IPS DF 4.7 (cell line): ENCODE measurements at regions not wholly inside any gene's neighbourhood (a gene's known extent, or its start where the extent isn't known, plus 50 kb on each side); places are given as distances from the start of the nearest gene placed in this dataset.
"Not testable (repeated sequence)": the region's sequence is repeated elsewhere in the genome, so short reads cannot be mapped to it uniquely, and the experiment has no call there.

Experiments used
- DNase-seq: peaks from one replicate; pipeline ENCODE4 v3.0.0-alpha.2; 2013; ENCODE audit warnings: low spot score; ENCODE audit errors: extremely low read depth

DNA sequence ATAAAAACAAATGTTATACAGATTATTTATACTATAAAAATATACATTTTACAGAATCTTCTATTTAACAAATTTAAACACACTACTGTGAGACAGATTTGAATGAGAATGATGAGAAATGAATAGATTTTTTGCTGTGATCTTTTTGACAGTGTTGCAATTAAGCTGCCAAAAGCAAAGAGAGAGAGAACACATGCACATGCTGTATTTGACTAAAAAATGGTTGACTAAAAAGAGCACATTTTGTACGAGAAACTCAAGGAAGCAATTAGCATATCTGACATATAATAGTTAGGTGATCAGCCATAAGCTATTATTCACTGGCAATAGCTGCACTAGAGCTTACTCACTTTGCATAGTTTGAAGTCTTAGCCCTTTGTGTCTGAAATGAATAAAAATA lies 115.8 kb downstream of the SYT10 start:
- no peak for DNase-seq

DNA sequence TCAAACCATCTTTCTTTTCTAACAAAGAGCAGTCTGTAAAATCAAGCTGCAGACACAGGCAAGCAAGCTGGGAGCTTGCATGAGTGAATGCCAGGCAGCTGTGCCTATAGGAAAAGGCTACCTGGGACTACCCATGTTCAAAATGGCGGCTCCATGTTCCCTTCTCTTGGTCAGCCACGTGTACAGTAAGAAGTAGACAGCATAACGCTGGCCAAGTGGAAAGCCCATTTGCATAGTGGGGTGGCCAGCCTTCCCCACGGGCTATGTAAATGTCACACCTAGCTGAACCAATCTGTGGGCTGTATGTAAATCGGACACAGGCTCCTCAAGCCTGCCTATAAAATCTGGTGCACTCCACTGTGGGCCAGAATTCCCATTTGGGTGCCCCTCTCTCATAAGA lies 117.1 kb downstream of the SYT10 start:
- no peak for DNase-seq

DNA sequence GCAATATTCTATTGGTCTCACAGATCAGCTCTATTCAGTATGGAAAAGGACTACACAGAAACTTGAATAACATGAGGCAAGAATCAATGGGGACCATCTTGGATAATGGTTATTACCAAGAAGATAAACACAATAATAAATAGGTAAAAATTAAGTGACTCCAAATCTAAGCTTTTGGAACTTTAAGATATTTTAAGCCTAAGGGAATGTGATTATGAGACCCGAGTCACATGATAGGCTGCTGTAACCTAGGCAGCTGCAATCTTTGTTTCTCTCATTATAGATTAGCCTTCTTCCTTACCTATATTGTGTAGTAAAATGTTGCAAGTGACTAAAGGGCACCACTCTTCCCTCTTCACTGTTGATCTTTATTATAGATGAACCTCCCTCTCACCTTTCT lies 121.9 kb downstream of the SYT10 start:
- no peak for DNase-seq

DNA sequence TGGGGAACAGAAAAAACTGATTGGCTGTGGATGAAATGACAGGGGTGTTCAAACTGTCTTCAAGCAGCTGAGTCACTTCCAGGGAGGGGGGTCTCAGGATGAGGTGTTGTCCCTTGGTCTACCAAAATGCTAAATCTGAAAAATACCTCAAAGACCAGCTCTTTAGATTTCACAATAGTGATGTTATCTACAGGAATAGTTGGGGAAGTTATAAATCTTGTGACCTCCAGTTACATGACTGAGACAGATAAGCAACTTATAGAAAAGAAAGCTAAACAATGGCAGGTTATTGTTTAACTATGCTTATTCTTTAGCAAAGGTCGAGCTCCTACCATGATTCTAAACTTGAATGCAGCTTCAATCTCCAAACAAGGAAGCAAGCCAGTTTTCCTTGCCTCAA lies 125.4 kb downstream of the SYT10 start:
- DNase-seq: no peak

DNA sequence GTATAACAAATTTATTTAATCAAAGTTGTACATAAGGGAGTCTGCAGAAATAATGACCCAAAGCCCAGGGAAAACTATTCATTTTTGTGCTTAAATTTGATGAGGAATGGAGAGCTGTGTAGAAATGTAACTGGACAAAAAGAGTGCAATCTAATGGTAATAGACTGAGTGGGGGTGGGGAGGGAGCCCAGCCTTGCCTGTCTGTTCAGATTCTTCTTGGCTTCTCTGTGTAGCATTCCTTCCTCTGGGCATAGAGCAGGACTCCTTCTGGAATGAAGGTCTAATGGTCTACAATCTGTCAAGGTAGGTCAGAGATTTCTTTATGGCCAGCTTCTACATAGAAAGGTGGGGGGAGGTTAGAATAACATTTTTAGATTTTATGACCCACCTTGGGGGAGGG lies 126.1 kb downstream of the SYT10 start:
- no peak for DNase-seq

- no peak for DNase-seq
Measured at GRCh38 chr12:33310471-33310870, 129.1 kb downstream of the SYT10 start.

DNA sequence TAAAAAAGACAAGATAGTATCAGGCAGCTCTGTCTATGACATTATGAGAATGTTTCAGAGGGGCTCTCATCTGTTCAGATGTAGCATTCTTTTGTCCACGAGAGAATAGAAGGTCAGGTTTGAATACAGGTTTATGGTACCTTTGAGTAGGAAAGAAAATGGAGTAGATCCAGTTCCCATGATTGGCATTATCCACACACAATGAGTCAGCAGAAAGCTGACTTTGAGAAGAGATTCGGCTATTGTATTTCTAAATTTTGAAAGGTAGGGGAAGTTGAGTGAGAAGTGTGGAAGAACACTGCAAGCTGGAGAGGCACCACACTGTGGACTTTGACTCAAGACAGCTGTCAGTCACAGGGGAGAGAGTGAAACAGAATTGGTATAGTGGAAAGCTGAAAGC lies 135.4 kb downstream of the SYT10 start:
- no peak for DNase-seq

GRCh38 chr12:33296529-33296928 lies 143.1 kb downstream of the SYT10 start:
- DNase-seq: no peak

GRCh38 chr12:33290703-33291102 lies 148.9 kb downstream of the SYT10 start:
- DNase-seq: no peak

- no peak for DNase-seq
Measured at GRCh38 chr12:33283054-33283453, 156.6 kb downstream of the SYT10 start.

DNA sequence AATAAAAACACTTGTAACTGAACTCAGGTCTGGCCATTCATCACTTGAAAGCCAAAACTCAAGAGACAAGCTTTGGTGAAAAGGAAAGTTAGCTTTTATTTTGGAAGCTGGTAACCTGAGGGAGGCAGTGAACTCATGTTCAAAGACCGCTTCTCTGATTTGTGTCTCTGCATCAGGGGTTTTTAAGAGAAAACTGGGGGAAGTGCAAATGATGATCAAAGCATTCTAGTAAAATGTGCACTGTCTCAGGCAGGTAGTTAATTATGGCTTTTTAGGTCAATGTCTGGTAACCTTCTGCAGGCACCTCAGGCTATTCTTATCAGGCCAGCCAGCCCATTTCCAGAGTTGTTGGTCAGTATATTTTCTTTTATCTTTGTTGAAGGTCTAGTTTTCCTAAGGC lies 162.2 kb downstream of the SYT10 start:
- DNase-seq: no peak

DNA sequence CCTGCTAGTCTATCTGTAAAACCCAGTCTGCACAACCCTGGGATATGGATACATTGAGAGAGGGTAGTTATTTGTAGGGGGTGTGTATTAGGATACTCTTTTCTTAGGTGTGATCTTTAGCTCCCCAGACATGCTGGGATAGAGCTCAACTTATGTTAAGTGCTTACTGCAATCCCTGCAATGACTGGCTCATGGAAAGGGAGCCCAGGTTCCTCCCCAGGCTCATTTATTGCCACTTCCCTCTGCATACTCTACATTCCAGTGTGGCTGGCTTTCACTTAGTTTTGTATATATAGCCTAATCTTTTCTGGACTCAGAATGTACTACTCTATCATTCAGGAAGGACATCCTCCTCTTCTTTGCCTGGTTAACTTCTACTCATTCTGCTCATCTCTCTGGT lies 172.0 kb downstream of the SYT10 start:
- no peak for DNase-seq

- no peak for DNase-seq
Measured at GRCh38 chr12:33265900-33266299, 173.7 kb downstream of the SYT10 start.

DNA sequence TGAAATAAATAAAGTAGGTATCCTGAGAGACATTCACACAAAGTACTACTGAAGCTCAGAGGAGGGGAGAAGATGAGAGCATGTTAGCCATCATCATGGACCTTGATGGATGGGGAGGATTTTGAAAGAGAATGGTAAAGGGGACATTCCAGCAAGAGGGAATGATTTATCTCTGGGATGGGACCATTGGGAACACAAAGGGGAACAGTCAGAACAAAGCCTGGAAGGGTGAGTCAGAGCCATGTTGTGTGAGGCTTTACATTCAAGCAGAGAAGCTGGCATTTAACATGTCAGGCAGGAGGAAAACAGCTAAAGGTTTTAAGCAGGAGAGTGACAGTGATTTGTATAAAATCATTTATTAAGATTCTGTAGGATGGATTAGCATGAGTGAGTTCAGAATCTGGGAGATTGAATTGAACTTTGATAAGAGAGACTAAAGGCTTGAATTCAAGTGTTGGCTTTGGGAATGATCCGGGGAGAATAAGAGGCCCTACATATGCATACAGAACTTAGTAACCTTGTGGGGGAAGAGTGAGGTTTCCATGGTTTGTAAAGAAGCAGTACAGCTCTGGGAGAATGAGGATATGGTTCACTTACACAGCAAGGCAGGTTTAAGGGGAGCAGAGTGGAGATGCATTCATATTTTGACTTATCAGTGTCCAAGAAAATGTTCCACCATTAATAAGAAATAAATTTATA lies 174.4 kb downstream of the SYT10 start:
- DNase-seq: no peak

DNA sequence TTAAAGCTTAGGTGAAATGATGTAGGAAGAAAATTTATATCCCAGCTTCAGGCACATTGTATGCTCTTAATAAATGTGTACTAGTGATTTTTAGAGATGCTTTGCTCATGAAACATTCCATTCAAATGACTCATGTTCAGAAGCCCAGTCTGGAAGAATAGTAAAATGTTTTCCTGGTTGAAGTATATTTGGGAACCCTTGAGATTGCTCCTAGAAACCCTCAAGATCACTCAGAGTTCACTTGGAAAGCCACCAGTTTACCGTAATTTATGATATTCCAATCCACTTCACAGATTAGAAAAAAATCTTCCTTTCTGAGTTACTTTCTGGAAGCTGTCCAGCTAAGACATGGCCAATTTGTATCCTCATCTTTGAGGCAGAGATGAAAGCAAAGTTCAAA lies 186.4 kb downstream of the SYT10 start:
- no peak for DNase-seq

DNA sequence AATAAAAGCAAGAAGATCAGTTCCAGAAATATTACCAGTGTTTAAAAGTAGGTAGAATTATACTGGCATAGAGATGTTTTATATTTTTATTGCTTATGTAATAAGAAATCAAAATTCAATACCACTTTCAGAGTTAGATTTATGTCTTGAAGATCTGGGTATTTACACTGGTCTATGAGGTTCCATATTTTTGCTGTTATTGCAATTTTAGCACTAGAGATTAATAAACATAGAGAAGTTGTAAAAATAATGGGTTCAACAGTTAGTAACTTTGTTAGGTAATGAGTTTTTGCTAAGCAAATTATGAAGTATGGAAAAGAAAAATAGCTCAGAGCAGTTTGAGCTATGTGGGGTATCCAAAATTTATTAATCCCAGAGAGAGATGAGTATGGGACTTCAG lies 188.1 kb downstream of the SYT10 start:
- no peak for DNase-seq

GRCh38 chr12:33248364-33248763 lies 191.3 kb downstream of the SYT10 start:
- DNase-seq: no peak

DNA sequence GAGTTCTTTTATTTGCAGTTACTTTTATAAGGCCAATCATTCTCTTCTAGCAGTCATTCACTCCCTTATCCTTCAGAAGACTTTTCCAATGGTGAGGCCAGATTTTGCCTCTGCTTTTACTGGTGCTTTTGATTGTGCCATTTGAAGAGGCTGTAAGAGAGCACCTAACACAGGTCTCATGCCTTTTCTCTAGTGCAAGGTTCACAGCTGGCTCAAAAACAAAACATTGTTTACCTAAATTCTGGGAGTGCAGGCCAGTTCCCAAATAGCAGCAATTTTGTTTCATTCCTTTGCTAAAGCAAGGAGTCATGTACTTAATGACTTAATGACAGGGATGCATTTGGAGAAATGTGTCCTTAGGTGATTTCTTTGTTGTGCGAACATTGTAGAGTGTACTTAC lies 192.0 kb downstream of the SYT10 start:
- DNase-seq: no peak

GRCh38 chr12:33245434-33245833 lies 194.2 kb downstream of the SYT10 start:
- DNase-seq: no peak

DNA sequence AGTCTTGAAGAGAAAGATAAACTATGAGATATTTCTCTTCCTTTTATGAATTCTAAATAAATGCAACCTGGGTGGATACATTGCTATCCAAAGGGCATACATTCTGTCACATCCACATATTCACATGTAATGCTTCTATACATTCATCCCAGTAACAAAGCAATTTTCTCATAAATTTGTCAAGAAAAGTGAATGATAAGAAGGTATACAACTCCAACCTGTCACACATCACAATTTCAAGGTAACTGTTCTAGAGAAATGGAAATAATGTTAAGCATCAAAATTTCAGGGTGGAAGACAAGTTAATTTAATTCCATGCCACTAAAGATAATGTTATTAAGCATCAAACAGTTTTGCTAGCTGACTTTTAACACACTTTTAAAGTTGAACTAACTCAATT lies 212.9 kb downstream of the SYT10 start:
- no peak for DNase-seq

DNA sequence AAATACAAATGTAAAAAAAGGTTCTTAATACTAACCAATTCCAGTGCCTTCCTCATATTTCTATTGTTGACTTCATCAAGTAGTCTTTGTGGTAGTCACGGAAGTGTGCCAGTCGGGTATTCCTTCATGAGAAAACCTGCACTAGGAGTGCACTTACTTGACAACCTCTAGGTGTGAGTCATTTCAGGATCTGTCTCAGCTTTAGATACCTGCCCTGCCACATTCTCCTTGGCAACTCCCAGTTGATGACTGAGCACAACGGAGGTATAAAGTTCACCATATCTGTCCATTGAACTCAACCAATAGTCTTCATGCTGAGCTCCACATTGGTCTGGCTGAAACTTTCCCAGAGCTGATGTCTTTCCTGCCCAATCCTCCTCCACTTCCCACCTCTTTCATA lies 215.7 kb downstream of the SYT10 start:
- DNase-seq: no peak

DNA sequence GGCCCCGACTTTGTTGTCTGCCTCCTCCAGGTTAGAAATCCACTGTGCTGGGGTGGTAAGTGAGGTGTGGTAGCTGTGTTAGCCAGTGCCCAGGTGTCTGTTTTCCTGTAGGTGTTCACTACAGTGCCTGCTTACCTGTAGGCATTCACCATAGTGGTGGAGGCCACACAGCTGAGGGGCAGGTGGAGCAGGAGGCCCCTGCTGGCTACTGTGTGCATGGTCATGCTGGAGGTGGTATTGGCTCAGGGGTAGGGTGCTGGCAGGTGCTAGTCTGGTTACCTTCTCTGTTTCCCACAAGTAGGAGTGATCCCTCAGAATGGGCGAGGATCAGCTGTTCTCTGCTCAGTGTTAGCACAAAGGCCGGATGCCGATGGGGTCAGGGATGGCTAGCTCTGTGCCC lies 217.3 kb downstream of the SYT10 start:
- no peak for DNase-seq

GRCh38 chr12:33205981-33206380 lies 233.6 kb downstream of the SYT10 start:
- no peak for DNase-seq

GRCh38 chr12:33194389-33194788 lies 245.2 kb downstream of the SYT10 start:
- DNase-seq: not testable (repeated sequence)
